SK-N-SH (cell line): ENCODE measurements at regions not wholly inside any gene's neighbourhood (a gene's known extent, or its start where the extent isn't known, plus 50 kb on each side); places are given as distances from the start of the nearest gene placed in this dataset.

Experiments
- CTCF ChIA-PET: fragments of 300-600, 350-600 bp; formaldehyde crosslinking; extraction: SDS; loops from one replicate; lab custom pipeline; 2021; lab: Yijun Ruan, JAX
- POLR2A ChIA-PET: fragments of 350-600 bp; sonication (Branson Sonifier 250); formaldehyde crosslinking; extraction: SDS; loops from one replicate; lab custom pipeline; 2020; ENCODE audit warnings: antibody characterized with exemption, inconsistent platforms; lab: Yijun Ruan, JAX
- DNase-seq: peaks from one replicate; pipeline ENCODE4 v3.0.0; 2012
- H2AFZ ChIP-seq: fragments of 200-600 bp; sonication (generic); 2 replicates; pipeline ENCODE4 v1.8.1; 2016; ENCODE audit warnings: antibody characterized with exemption, mild to moderate bottlenecking, low read depth
- H3F3A ChIP-seq: fragments of 200-600 bp; sonication (generic); replicated peaks from 2 replicates; pipeline ENCODE3; 2016; ENCODE audit warnings: antibody characterized with exemption, mild to moderate bottlenecking; ENCODE audit not compliant: insufficient read depth
- H3K27ac ChIP-seq, 2 experiments: fragments of 200-500 bp in 1 of 2; fragments of 200-600 bp in 1 of 2; sonication (Bioruptor generic) in 1 of 2; sonication (generic), shearing (Covaris generic) in 1 of 2; 2 replicates each; pipeline versions ENCODE4 v1.5.1 to v1.6.1; 2014 to 2016; ENCODE audit warnings: low read depth in 2 of 2, inconsistent platforms in 1 of 2, low read length in 1 of 2, mild to moderate bottlenecking in 1 of 2, mixed read lengths in 1 of 2
- H3K27me3 ChIP-seq: fragments of 200-600 bp; sonication (generic), shearing (Covaris generic); 2 replicates; pipeline ENCODE4 v1.6.1; 2016; ENCODE audit warnings: mixed run types; ENCODE audit not compliant: insufficient read depth
- H3K36me3 ChIP-seq, 2 experiments: fragments of 200-500 bp in 1 of 2; fragments of 200-600 bp in 1 of 2; sonication (Bioruptor generic) in 1 of 2; sonication (generic) in 1 of 2; replicated peaks in 1 of 2; 2 replicates each; pipeline versions ENCODE3 to v1.5.1; 2014 to 2016; ENCODE audit warnings: low read length in 1 of 2, mild to moderate bottlenecking in 1 of 2; ENCODE audit not compliant: insufficient read depth in 2 of 2, control insufficient read depth in 1 of 2
- H3K4me1 ChIP-seq, 2 experiments: fragments of 200-500 bp in 1 of 2; fragments of 200-600 bp in 1 of 2; sonication (Bioruptor generic) in 1 of 2; sonication (generic), shearing (Covaris generic) in 1 of 2; 2 replicates each; pipeline versions ENCODE4 v1.5.1 to v1.6.1; 2014 to 2016; ENCODE audit warnings: low read depth in 1 of 2, low read length in 1 of 2, mixed run types in 1 of 2; ENCODE audit not compliant: insufficient read depth in 2 of 2, control insufficient read depth in 1 of 2
- H3K4me2 ChIP-seq: fragments of 200-600 bp; sonication (generic), shearing (Covaris generic); 2 replicates; pipeline ENCODE4 v1.6.1; 2017; ENCODE audit warnings: mixed run types
- H3K4me3 ChIP-seq, 2 experiments: fragments of 200-500 bp in 1 of 2; fragments of 200-600 bp in 1 of 2; sonication (Bioruptor generic) in 1 of 2; sonication (generic), shearing (Covaris generic) in 1 of 2; 2 replicates each; pipeline versions ENCODE4 v1.5.1 to v1.8.1; 2014 to 2016; ENCODE audit warnings: low read depth in 2 of 2, inconsistent platforms in 1 of 2, low read length in 1 of 2, mild to moderate bottlenecking in 1 of 2, mixed read lengths in 1 of 2, moderate library complexity in 1 of 2
- H3K79me2 ChIP-seq: fragments of 200-600 bp; sonication (generic); 2 replicates; pipeline ENCODE4 v1.8.1; 2017; ENCODE audit warnings: mild to moderate bottlenecking; ENCODE audit not compliant: insufficient read depth
- H3K9ac ChIP-seq: fragments of 200-600 bp; sonication (generic); 2 replicates; pipeline ENCODE4 v1.6.1; 2017; ENCODE audit warnings: mixed run types
- H3K9me2 ChIP-seq: fragments of 200-600 bp; sonication (generic); 2 replicates; pipeline ENCODE4 v1.6.1; 2017; ENCODE audit warnings: mixed run types
- H3K9me3 ChIP-seq: fragments of 200-600 bp; sonication (generic); 2 replicates; pipeline ENCODE4 v1.6.1; 2017; ENCODE audit warnings: mixed run types, mild to moderate bottlenecking, moderate library complexity
- H4K20me1 ChIP-seq: fragments of 200-600 bp; sonication (generic); 2 replicates; pipeline ENCODE4 v1.6.1; 2017; ENCODE audit warnings: mild to moderate bottlenecking, mixed run types; ENCODE audit not compliant: insufficient read depth
- CHD2 ChIP-seq: fragments of 150-350 bp; IDR thresholded peaks from 2 replicates; pipeline ENCODE4 v1.6.1; 2018; ENCODE audit warnings: low read length; ENCODE audit not compliant: partially characterized antibody
- ELF1 ChIP-seq: IDR thresholded peaks from 2 replicates; pipeline ENCODE4 v1.4.0; 2012
- EP300 ChIP-seq, 2 experiments: IDR thresholded peaks; 2 replicates each; pipeline versions ENCODE4 v1.4.0 to v1.6.1; 2012; ENCODE audit warnings: borderline replicate concordance in 1 of 2, low read depth in 1 of 2, low read length in 1 of 2
- FOSL2 ChIP-seq: IDR thresholded peaks from 2 replicates; pipeline ENCODE4 v1.4.0; 2012; ENCODE audit warnings: low read depth, mild to moderate bottlenecking, moderate library complexity, borderline replicate concordance
- FOXJ3 ChIP-seq: sonication (generic); formaldehyde crosslinking; IDR thresholded peaks from 2 replicates; pipeline ENCODE4 v1.5.1; 2020; ENCODE audit warnings: mild to moderate bottlenecking, missing genetic modification reagents
- FOXM1 ChIP-seq: IDR thresholded peaks from 2 replicates; pipeline ENCODE4 v1.4.0; 2012; ENCODE audit warnings: low read depth, mild to moderate bottlenecking
- GATA2 ChIP-seq: sonication (generic); formaldehyde crosslinking; IDR thresholded peaks from 2 replicates; pipeline ENCODE4 v1.5.0; 2020; ENCODE audit warnings: mild to moderate bottlenecking, missing genetic modification reagents
- IRF3 ChIP-seq: fragments of 150-350 bp; IDR thresholded peaks from 2 replicates; pipeline ENCODE4 v1.6.1; 2016; ENCODE audit warnings: mild to moderate bottlenecking, low read depth, low read length
- JUND ChIP-seq: IDR thresholded peaks from 2 replicates; pipeline ENCODE4 v1.4.0; 2012
- MAX ChIP-seq: IDR thresholded peaks from 2 replicates; pipeline ENCODE4 v1.4.0; 2012; ENCODE audit warnings: low read depth
- MEF2A ChIP-seq: IDR thresholded peaks from 2 replicates; pipeline ENCODE4 v1.4.0; 2012; ENCODE audit warnings: low read depth, borderline replicate concordance
- MXI1 ChIP-seq: IDR thresholded peaks from 2 replicates; pipeline ENCODE4 v1.6.1; 2012; ENCODE audit warnings: mild to moderate bottlenecking, low read depth, low read length, improper control_type of control experiment
- PBX3 ChIP-seq: IDR thresholded peaks from 2 replicates; pipeline ENCODE4; 2012
- POLR2AphosphoS5 ChIP-seq: IDR thresholded peaks from 2 replicates; pipeline ENCODE4 v1.6.1; 2012; ENCODE audit warnings: low read depth, low read length
- RAD21 ChIP-seq: IDR thresholded peaks from 2 replicates; pipeline ENCODE4 v1.6.1; 2012; ENCODE audit warnings: mild to moderate bottlenecking, low read length
- RCOR1 ChIP-seq: fragments of 150-350 bp; IDR thresholded peaks from 2 replicates; pipeline ENCODE4 v1.6.1; 2017; ENCODE audit warnings: antibody characterized with exemption, low read length
- RXRA ChIP-seq: IDR thresholded peaks from 2 replicates; pipeline ENCODE4 v1.4.0; 2012; ENCODE audit warnings: low read depth, mild to moderate bottlenecking, borderline replicate concordance
- SIN3A ChIP-seq: IDR thresholded peaks from 2 replicates; pipeline ENCODE4 v1.6.1; 2012; ENCODE audit warnings: low read depth, mild to moderate bottlenecking, low read length, moderate library complexity, borderline replicate concordance
- SMC3 ChIP-seq: IDR thresholded peaks from 2 replicates; pipeline ENCODE4 v1.6.1; 2012; ENCODE audit warnings: low read depth, low read length, improper control_type of control experiment
- TAF1 ChIP-seq: IDR thresholded peaks from 2 replicates; pipeline ENCODE4 v1.6.1; 2012; ENCODE audit warnings: low read depth, mild to moderate bottlenecking, low read length, moderate library complexity, borderline replicate concordance
- YY1 ChIP-seq: IDR thresholded peaks from 2 replicates; pipeline ENCODE4 v1.4.0; 2012; ENCODE audit warnings: low read depth, mild to moderate bottlenecking
- WGBS: methylation state at CpG from one replicate; pipeline ENCODE4 v1.1.6; 2017; ENCODE audit warnings: low lambda C conversion rate; 5-methylcytosine and 5-hydroxymethylcytosine counted together
- TF ChIP-seq, protein P1 (sequence below): IDR thresholded peaks from 2 replicates; pipeline ENCODE4 v1.6.1; 2012; ENCODE audit warnings: mild to moderate bottlenecking, low read depth, low read length, moderate library complexity
- TF ChIP-seq, protein P2 (sequence below): fragments of 150-350 bp; IDR thresholded peaks from 2 replicates; pipeline ENCODE4 v1.6.1; 2017; ENCODE audit warnings: antibody characterized with exemption, low read length, low read depth, borderline replicate concordance

DNA sequence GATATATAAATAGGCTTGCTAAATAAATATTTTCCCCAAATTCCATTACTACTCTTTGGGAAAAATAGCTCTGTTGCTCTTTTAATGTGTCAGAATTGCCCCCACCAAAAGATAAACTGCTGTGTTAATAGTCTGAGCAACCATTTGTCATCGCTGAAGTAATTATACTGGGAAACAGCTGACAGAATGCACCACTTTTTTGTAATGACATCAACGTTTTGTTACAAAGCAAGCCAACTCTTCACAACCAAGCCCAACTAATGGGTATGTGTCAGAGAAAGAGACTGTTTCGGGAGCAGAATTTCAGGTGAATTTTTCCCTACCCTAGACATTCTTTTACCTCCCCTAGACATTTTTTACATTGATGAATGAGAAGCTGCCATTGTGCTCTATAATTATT is 405.0 kb upstream of the MAGEB18 start:
- H3K4me2 ChIP-seq = no peak overlapping the region
- H3K9ac ChIP-seq = no peak overlapping the region
- no peaks in the 10 kb centered on the region for H3K9me3 ChIP-seq
- no peaks in the 10 kb centered on the region for H3K27me3 ChIP-seq
- H3K27ac ChIP-seq = no peak overlapping the region
- H3K4me1 ChIP-seq = peaks cover 0 to 2% of the 10 kb centered on the region in 2 experiments; a peak in 1 of 4 replicates
- DNase-seq = no peak
- H3K9me2 ChIP-seq = no peaks in the 10 kb centered on the region
- TF ChIP-seq FOSL2 = no peak
- no peak for TF ChIP-seq YY1
- no peak for TF ChIP-seq FOXJ3
- H3K4me3 ChIP-seq = no peak overlapping the region
- no peaks in the 10 kb centered on the region for H3K36me3 ChIP-seq
- WGBS = 20% methylated on average over 3 of the region's 3 CpGs
- ChIA-PET CTCF (interaction anchor here (1.2 to 1.8 kb wide), 3 partner anchors 11 to 24 kb away, joined by 3 to 6 read pairs (median 4); no protein-coding TSS in a partner anchor), POLR2A (no interaction called here)
- no peaks in the 10 kb centered on the region for H4K20me1 ChIP-seq
- no peaks in the 10 kb centered on the region for H3K79me2 ChIP-seq
- no peak overlapping the region for H2AFZ ChIP-seq
- no peaks in the 10 kb centered on the region for H3F3A ChIP-seq

DNA sequence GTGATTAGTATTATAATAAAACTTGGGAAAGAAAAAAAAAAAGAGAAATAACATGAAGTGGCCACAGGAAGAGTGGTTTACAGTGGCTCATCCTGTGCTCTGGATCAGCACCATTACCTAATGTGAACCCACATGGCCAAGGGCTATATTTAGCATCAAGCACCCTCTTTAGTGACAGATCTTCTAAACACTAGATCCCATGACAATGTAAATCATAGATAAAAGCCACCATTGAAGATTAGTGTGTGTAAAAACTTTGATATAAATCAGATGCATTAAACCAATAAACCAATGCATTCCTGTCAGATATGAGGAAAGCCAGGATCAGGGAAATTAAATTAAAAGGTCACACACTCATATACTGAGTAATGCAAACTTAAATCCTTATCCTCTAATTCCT is 400.6 kb upstream of the MAGEB18 start:
- H3K9me2 ChIP-seq = no peaks in the 10 kb centered on the region
- H3K36me3 ChIP-seq = no peaks in the 10 kb centered on the region
- H3K79me2 ChIP-seq = no peaks in the 10 kb centered on the region
- POLR2A ChIA-PET = no interaction called here
- H2AFZ ChIP-seq = no peak overlapping the region
- no peak overlapping the region for H3K9ac ChIP-seq
- no peak overlapping the region for H3K4me2 ChIP-seq
- H3K27me3 ChIP-seq = no peaks in the 10 kb centered on the region
- peak; percentile 14 for DNase-seq
- no peaks in the 10 kb centered on the region for H4K20me1 ChIP-seq
- peaks cover 0 to 2% of the 10 kb centered on the region in 2 experiments; a peak in 1 of 4 replicates for H3K4me1 ChIP-seq
- no peak overlapping the region for H3K27ac ChIP-seq
- no peaks in the 10 kb centered on the region for H3K9me3 ChIP-seq
- H3F3A ChIP-seq = no peaks in the 10 kb centered on the region
- CTCF ChIA-PET = no interaction called here
- no peak overlapping the region for H3K4me3 ChIP-seq
- TF ChIP-seq SIN3A = no peak
- no peak for TF ChIP-seq RAD21
- no peak for TF ChIP-seq ELF1
- no peak for TF ChIP-seq FOSL2
- no peak for TF ChIP-seq POLR2AphosphoS5
- TF ChIP-seq FOXM1 = no peak
- TF ChIP-seq PBX3 = no peak
- no peak for TF ChIP-seq SMC3
- TF ChIP-seq TAF1 = no peak
- TF ChIP-seq FOXJ3 = no peak
- no peak for TF ChIP-seq MXI1
- no peak for TF ChIP-seq RXRA
- TF ChIP-seq, protein P1, sequence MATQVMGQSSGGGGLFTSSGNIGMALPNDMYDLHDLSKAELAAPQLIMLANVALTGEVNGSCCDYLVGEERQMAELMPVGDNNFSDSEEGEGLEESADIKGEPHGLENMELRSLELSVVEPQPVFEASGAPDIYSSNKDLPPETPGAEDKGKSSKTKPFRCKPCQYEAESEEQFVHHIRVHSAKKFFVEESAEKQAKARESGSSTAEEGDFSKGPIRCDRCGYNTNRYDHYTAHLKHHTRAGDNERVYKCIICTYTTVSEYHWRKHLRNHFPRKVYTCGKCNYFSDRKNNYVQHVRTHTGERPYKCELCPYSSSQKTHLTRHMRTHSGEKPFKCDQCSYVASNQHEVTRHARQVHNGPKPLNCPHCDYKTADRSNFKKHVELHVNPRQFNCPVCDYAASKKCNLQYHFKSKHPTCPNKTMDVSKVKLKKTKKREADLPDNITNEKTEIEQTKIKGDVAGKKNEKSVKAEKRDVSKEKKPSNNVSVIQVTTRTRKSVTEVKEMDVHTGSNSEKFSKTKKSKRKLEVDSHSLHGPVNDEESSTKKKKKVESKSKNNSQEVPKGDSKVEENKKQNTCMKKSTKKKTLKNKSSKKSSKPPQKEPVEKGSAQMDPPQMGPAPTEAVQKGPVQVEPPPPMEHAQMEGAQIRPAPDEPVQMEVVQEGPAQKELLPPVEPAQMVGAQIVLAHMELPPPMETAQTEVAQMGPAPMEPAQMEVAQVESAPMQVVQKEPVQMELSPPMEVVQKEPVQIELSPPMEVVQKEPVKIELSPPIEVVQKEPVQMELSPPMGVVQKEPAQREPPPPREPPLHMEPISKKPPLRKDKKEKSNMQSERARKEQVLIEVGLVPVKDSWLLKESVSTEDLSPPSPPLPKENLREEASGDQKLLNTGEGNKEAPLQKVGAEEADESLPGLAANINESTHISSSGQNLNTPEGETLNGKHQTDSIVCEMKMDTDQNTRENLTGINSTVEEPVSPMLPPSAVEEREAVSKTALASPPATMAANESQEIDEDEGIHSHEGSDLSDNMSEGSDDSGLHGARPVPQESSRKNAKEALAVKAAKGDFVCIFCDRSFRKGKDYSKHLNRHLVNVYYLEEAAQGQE = no peak
- TF ChIP-seq RCOR1 = peak; percentile 66; the same call in 1 of the 2 replicates
- no peak for TF ChIP-seq YY1
- peak; percentile 35 for TF ChIP-seq CHD2
- TF ChIP-seq JUND = no peak
- TF ChIP-seq EP300 (IDR thresholded peaks at IDR 0.05; ENCODE audit: borderline replicate concordance in 1 of 2, low read depth in 1 of 2, low read length in 1 of 2) = peak in 1 of 2 experiments; percentile 86; a peak in 2 of 4 replicates
- peak; percentile 87 for TF ChIP-seq GATA2 (CRISPR knock-in tag)
- TF ChIP-seq MEF2A = no peak
- TF ChIP-seq IRF3 = no peak
- TF ChIP-seq MAX = no peak
- TF ChIP-seq, protein P2, sequence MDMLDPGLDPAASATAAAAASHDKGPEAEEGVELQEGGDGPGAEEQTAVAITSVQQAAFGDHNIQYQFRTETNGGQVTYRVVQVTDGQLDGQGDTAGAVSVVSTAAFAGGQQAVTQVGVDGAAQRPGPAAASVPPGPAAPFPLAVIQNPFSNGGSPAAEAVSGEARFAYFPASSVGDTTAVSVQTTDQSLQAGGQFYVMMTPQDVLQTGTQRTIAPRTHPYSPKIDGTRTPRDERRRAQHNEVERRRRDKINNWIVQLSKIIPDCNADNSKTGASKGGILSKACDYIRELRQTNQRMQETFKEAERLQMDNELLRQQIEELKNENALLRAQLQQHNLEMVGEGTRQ = no peak
